Vagina (tissue), 2 donors: ENCODE measurements at regions not wholly inside any gene's neighbourhood (a gene's known extent, or its start where the extent isn't known, plus 50 kb on each side); places are given as distances from the start of the nearest gene placed in this dataset.

Source experiments
- DNase-seq, 2 donors: peaks; one replicate each; pipeline ENCODE4 v3.0.0-alpha.2; 2017; ENCODE audit errors: extremely low spot score in 2 of 2
- H3K27ac ChIP-seq: fragments of 200-600 bp; sonication (generic); one replicate; pipeline ENCODE4 v1.5.1; 2019
- H3K27me3 ChIP-seq: fragments of 200-600 bp; sonication (generic); one replicate; pipeline ENCODE4 v1.5.1; 2019
- H3K36me3 ChIP-seq, 2 donors: fragments of 200-600 bp; sonication (generic); one replicate each; pipeline ENCODE4 v1.5.1; 2017 to 2019
- H3K4me1 ChIP-seq: fragments of 200-600 bp; sonication (generic); one replicate; pipeline ENCODE4 v1.5.1; 2019
- H3K4me3 ChIP-seq, 2 donors: fragments of 200-600 bp; sonication (generic); 1 replicate in 1 of 2; 2 replicates in 1 of 2; pipeline ENCODE4 v1.5.1; 2016 to 2019
- H3K9me3 ChIP-seq: fragments of 200-600 bp; sonication (generic); one replicate; pipeline ENCODE4 v1.5.1; 2019
- POLR2A ChIP-seq, 2 donors: fragments of 450-650 bp; IDR thresholded peaks; one replicate each; pipeline ENCODE4 v1.6.1; 2017; ENCODE audit warnings: antibody characterized with exemption in 2 of 2, mild to moderate bottlenecking in 2 of 2, moderate library complexity in 2 of 2
- POLR2AphosphoS5 ChIP-seq, 2 donors: sonication (generic); formaldehyde crosslinking; IDR thresholded peaks; one replicate each; pipeline ENCODE4 v1.9.0; 2017; ENCODE audit warnings: antibody characterized with exemption in 2 of 2, mild to moderate bottlenecking in 2 of 2, low read depth in 1 of 2; ENCODE audit not compliant: insufficient read depth in 1 of 2
- intact Hi-C: fragments of 100-400 bp; cut with DNase I; formaldehyde crosslinking; loops from one replicate; pipeline ENCODE4 v1.15.1; 2023
- TF ChIP-seq, protein P1 (sequence below), 3 experiments: fragments of 450-650 bp in 2 of 3; fragments of 200-600 bp in 1 of 3; sonication (generic) in 1 of 3; IDR thresholded peaks; one replicate each; pipeline ENCODE4 v1.5.1; 2017 to 2019; ENCODE audit warnings: antibody characterized with exemption in 3 of 3, mild to moderate bottlenecking in 2 of 3, moderate library complexity in 2 of 3

DNA sequence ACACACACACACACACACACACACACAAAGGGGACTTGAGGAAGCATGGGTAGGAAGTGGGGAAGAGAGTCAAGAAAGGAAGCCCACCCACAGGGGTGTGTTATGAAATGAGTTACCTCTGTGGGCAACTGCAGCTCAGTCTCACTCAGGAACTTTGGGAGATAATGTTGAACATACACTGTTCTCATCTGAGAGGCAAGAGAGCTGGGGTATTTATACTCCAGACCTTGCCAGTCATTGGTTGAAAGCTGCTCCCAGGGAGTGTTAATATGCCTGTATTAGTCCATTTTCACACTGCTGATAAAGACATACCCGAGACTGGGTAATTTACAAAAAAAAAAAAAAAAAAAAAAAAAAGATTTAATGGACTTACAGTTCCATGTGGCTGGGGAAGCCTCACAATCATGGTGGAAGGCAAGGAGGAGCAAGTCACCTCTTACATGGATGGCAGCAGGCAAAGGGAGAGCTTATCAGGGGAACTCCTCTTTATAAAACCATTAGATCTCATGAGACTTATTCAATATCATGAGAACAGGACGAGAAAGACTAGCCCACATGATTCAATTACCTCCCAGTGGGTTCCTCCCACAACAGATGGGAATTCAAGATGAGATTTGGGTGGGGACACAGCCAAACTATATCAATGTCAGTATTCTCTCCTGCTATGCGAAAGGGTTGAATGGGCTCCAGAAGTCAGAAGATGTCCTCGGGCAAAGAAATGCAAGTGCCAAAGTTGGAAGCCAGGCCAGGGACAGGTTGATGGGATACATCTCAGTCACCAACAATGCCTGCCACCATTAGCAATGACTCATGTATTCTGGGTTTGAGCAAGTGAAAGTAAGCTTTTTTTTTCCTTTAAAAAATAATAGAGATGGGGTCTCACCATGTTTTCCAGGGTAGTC is 270.5 kb downstream of the MRTFB start:
- Histone ChIP-seq H3K36me3 (no peaks in the 10 kb centered on the region), H3K27me3 (no peaks in the 10 kb centered on the region), H3K4me1 (peaks cover 13% of the 10 kb centered on the region), H3K4me3 (no peak overlapping the region), H3K9me3 (no peaks in the 10 kb centered on the region), H3K27ac (no peak overlapping the region)
- intact Hi-C loops: no loop called here
- no peak for TF ChIP-seq POLR2AphosphoS5 (IDR thresholded peaks at IDR 0.05; ENCODE audit: insufficient read depth in 1 of 2, low read depth in 1 of 2)
- no peak for TF ChIP-seq POLR2A (IDR thresholded peaks at IDR 0.05)
- TF ChIP-seq, protein P1, sequence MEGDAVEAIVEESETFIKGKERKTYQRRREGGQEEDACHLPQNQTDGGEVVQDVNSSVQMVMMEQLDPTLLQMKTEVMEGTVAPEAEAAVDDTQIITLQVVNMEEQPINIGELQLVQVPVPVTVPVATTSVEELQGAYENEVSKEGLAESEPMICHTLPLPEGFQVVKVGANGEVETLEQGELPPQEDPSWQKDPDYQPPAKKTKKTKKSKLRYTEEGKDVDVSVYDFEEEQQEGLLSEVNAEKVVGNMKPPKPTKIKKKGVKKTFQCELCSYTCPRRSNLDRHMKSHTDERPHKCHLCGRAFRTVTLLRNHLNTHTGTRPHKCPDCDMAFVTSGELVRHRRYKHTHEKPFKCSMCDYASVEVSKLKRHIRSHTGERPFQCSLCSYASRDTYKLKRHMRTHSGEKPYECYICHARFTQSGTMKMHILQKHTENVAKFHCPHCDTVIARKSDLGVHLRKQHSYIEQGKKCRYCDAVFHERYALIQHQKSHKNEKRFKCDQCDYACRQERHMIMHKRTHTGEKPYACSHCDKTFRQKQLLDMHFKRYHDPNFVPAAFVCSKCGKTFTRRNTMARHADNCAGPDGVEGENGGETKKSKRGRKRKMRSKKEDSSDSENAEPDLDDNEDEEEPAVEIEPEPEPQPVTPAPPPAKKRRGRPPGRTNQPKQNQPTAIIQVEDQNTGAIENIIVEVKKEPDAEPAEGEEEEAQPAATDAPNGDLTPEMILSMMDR (IDR thresholded peaks at IDR 0.05): no peak
- DNase-seq: no peak

DNA sequence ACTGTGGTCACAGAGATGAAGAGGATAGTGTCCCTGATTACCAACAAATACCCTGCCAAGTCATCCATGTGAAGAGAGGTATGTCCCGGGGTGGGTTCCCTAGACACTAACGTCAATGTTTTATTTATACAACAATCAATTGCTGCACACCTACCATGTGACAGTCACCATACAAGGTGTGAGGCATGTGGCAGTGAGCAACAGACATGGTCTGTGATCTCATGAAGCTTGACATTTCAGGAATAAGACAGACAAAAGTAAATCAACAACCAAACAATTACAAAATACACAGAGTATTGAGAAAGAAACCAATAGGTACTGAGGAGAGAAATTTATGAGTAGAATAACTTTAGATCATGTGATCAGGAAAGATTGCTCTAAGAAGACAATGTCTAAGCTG is 268.6 kb downstream of the MRTFB start:
- peaks cover 13% of the 10 kb centered on the region for H3K4me1 ChIP-seq
- no peaks in the 10 kb centered on the region for H3K9me3 ChIP-seq
- TF ChIP-seq POLR2AphosphoS5 (IDR thresholded peaks at IDR 0.05; ENCODE audit: insufficient read depth in 1 of 2, low read depth in 1 of 2): no peak
- no peak for TF ChIP-seq POLR2A (IDR thresholded peaks at IDR 0.05)
- TF ChIP-seq, protein P1 (IDR thresholded peaks at IDR 0.05): no peak
- no peak overlapping the region for H3K27ac ChIP-seq
- no peaks in the 10 kb centered on the region for H3K36me3 ChIP-seq
- no peaks in the 10 kb centered on the region for H3K27me3 ChIP-seq
- intact Hi-C loops: no loop called here
- DNase-seq: no peak
- H3K4me3 ChIP-seq: no peak overlapping the region

GRCh38 chr16:14338969-14339368 is 267.9 kb downstream of the MRTFB start:
- Histone ChIP-seq H3K4me1 (peaks cover 13% of the 10 kb centered on the region), H3K9me3 (no peaks in the 10 kb centered on the region), H3K27me3 (no peaks in the 10 kb centered on the region), H3K36me3 (no peaks in the 10 kb centered on the region), H3K4me3 (no peak overlapping the region), H3K27ac (no peak overlapping the region)
- no peak for TF ChIP-seq POLR2AphosphoS5 (IDR thresholded peaks at IDR 0.05; ENCODE audit: insufficient read depth in 1 of 2, low read depth in 1 of 2)
- no peak for TF ChIP-seq POLR2A (IDR thresholded peaks at IDR 0.05)
- TF ChIP-seq, protein P1 (IDR thresholded peaks at IDR 0.05): no peak
- intact Hi-C loops: no loop called here
- DNase-seq: no peak

GRCh38 chr16:14338236-14338635 is 267.1 kb downstream of the MRTFB start:
- peaks cover 13% of the 10 kb centered on the region for H3K4me1 ChIP-seq
- TF ChIP-seq, protein P1 (IDR thresholded peaks at IDR 0.05): no peak
- TF ChIP-seq POLR2AphosphoS5 (IDR thresholded peaks at IDR 0.05; ENCODE audit: insufficient read depth in 1 of 2, low read depth in 1 of 2): no peak
- no peak for TF ChIP-seq POLR2A (IDR thresholded peaks at IDR 0.05)

More at GRCh38 chr16:14338236-14338635, 267.1 kb downstream of the MRTFB start:
- DNase-seq: no peak
- Histone ChIP-seq H3K27ac (no peak overlapping the region), H3K36me3 (no peaks in the 10 kb centered on the region), H3K4me3 (no peak overlapping the region), H3K9me3 (no peaks in the 10 kb centered on the region), H3K27me3 (no peaks in the 10 kb centered on the region)
- intact Hi-C loops: no loop called here
